ENCODE measurements at regions not wholly inside any gene's neighbourhood (a gene's known extent, or its start where the extent isn't known, plus 50 kb on each side); places are given as distances from the start of the nearest gene placed in this dataset.

- TF ChIP-seq, protein P1, sequence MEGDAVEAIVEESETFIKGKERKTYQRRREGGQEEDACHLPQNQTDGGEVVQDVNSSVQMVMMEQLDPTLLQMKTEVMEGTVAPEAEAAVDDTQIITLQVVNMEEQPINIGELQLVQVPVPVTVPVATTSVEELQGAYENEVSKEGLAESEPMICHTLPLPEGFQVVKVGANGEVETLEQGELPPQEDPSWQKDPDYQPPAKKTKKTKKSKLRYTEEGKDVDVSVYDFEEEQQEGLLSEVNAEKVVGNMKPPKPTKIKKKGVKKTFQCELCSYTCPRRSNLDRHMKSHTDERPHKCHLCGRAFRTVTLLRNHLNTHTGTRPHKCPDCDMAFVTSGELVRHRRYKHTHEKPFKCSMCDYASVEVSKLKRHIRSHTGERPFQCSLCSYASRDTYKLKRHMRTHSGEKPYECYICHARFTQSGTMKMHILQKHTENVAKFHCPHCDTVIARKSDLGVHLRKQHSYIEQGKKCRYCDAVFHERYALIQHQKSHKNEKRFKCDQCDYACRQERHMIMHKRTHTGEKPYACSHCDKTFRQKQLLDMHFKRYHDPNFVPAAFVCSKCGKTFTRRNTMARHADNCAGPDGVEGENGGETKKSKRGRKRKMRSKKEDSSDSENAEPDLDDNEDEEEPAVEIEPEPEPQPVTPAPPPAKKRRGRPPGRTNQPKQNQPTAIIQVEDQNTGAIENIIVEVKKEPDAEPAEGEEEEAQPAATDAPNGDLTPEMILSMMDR (IDR thresholded peaks at IDR 0.05): no peak
- TF ChIP-seq EP300 (IDR thresholded peaks at IDR 0.05) (no peak), POLR2A (IDR thresholded peaks at IDR 0.05; ENCODE audit: low read depth) (no peak), POLR2AphosphoS5 (IDR thresholded peaks at IDR 0.05) (no peak)
Observed at GRCh38 chr1:217989510-217989909, 295.6 kb upstream of the RRP15 start.

Measured in esophagus muscularis mucosa (tissue), 4 donors.